HEK293 (cell line): ENCODE measurements at regions not wholly inside any gene's neighbourhood (a gene's known extent, or its start where the extent isn't known, plus 50 kb on each side); places are given as distances from the start of the nearest gene placed in this dataset.

Experiments
- CTCF ChIA-PET: fragments of 350-600 bp; formaldehyde crosslinking; extraction: SDS; loops from one replicate; lab custom pipeline; 2021; ENCODE audit warnings: antibody characterized with exemption; lab: Yijun Ruan, JAX
- POLR2A ChIA-PET: fragments of 300-600 bp; formaldehyde crosslinking; extraction: SDS; loops from one replicate; lab custom pipeline; 2020; ENCODE audit warnings: antibody characterized with exemption, inconsistent platforms; lab: Yijun Ruan, JAX
- H3K27ac ChIP-seq: fragments of 200-500 bp; sonication (Bioruptor generic); 2 replicates; pipeline ENCODE4 v1.5.1; 2014; ENCODE audit warnings: low read depth, low read length, control low read depth, inconsistent platforms; ENCODE audit errors: extremely low read depth
- H3K36me3 ChIP-seq, 2 experiments: fragments of 200-500 bp in 1 of 2; sonication (Bioruptor generic) in 1 of 2; 1 replicate in 1 of 2; 2 replicates in 1 of 2; pipeline ENCODE4 v1.5.1; 2014 to 2017; ENCODE audit warnings: inconsistent platforms in 2 of 2, low read length in 2 of 2; ENCODE audit not compliant: control insufficient read depth in 2 of 2, insufficient read depth in 1 of 2
- H3K4me1 ChIP-seq: fragments of 200-500 bp; sonication (Bioruptor generic); 2 replicates; pipeline ENCODE4 v1.5.1; 2014; ENCODE audit warnings: mild to moderate bottlenecking, low read length, inconsistent platforms; ENCODE audit not compliant: control insufficient read depth, insufficient read depth
- H3K4me3 ChIP-seq: 2 replicates; pipeline ENCODE4 v1.5.1; 2011; ENCODE audit warnings: low read depth, mild to moderate bottlenecking, control low read depth, low read length, moderate library complexity
- H3K9me3 ChIP-seq: fragments of 200-500 bp; sonication (Bioruptor generic); 2 replicates; pipeline ENCODE4 v1.5.1; 2014; ENCODE audit warnings: low read depth, low read length, inconsistent platforms; ENCODE audit not compliant: control insufficient read depth, insufficient read depth
- BCL11B ChIP-seq: fragments of 450-650 bp; formaldehyde crosslinking; IDR thresholded peaks from 2 replicates; pipeline ENCODE4 v1.5.1; 2016; ENCODE audit warnings: low read depth, missing biosample characterization, missing genetic modification characterization
- GLIS1 ChIP-seq: fragments of 450-650 bp; formaldehyde crosslinking; IDR thresholded peaks from 2 replicates; pipeline ENCODE4 v1.5.1; 2016; ENCODE audit warnings: missing biosample characterization, missing genetic modification characterization
- KLF10 ChIP-seq: fragments of 450-650 bp; IDR thresholded peaks from 2 replicates; pipeline ENCODE4 v1.5.1; 2018; ENCODE audit warnings: missing biosample characterization, mild to moderate bottlenecking, missing genetic modification characterization
- PATZ1 ChIP-seq: fragments of 450-650 bp; formaldehyde crosslinking; IDR thresholded peaks from 2 replicates; pipeline ENCODE4 v1.5.1; 2016; ENCODE audit warnings: missing biosample characterization, missing genetic modification characterization
- RBAK ChIP-seq: fragments of 450-650 bp; formaldehyde crosslinking; IDR thresholded peaks from 2 replicates; pipeline ENCODE4 v1.5.1; 2016; ENCODE audit warnings: missing biosample characterization, missing genetic modification characterization
- YY1 ChIP-seq: fragments of 450-650 bp; formaldehyde crosslinking; IDR thresholded peaks from 2 replicates; pipeline ENCODE4 v1.5.1; 2018; ENCODE audit warnings: missing biosample characterization, missing genetic modification characterization
- ZEB2 ChIP-seq: fragments of 450-650 bp; formaldehyde crosslinking; IDR thresholded peaks from 2 replicates; pipeline ENCODE4 v1.5.1; 2016; ENCODE audit warnings: missing biosample characterization, missing genetic modification characterization
- ZNF10 ChIP-seq: fragments of 450-650 bp; formaldehyde crosslinking; IDR thresholded peaks from 2 replicates; pipeline ENCODE4 v1.5.1; 2017; ENCODE audit warnings: missing biosample characterization, missing genetic modification characterization
- ZNF174 ChIP-seq: fragments of 450-650 bp; formaldehyde crosslinking; IDR thresholded peaks from 2 replicates; pipeline ENCODE4 v1.5.0; 2017; ENCODE audit warnings: missing biosample characterization, mild to moderate bottlenecking, missing genetic modification characterization
- ZNF239 ChIP-seq: fragments of 450-650 bp; formaldehyde crosslinking; IDR thresholded peaks from 2 replicates; pipeline ENCODE4 v1.5.1; 2016; ENCODE audit warnings: missing biosample characterization, missing genetic modification characterization
- ZNF302 ChIP-seq: fragments of 450-650 bp; formaldehyde crosslinking; IDR thresholded peaks from 2 replicates; pipeline ENCODE4 v1.5.1; 2016; ENCODE audit warnings: missing biosample characterization, missing genetic modification characterization, low read depth
- ZNF324 ChIP-seq: fragments of 450-650 bp; formaldehyde crosslinking; IDR thresholded peaks from 2 replicates; pipeline ENCODE4 v1.5.1; 2016; ENCODE audit warnings: missing biosample characterization, missing genetic modification characterization
- ZNF335 ChIP-seq: fragments of 450-650 bp; formaldehyde crosslinking; conservative IDR thresholded peaks from 2 replicates; pipeline ENCODE4 v1.5.1; 2016; ENCODE audit warnings: missing biosample characterization, missing genetic modification characterization
- ZNF350 ChIP-seq: fragments of 450-650 bp; formaldehyde crosslinking; IDR thresholded peaks from 2 replicates; pipeline ENCODE4 v1.5.0; 2017; ENCODE audit warnings: missing biosample characterization, mild to moderate bottlenecking, missing genetic modification characterization
- ZNF366 ChIP-seq: fragments of 450-650 bp; formaldehyde crosslinking; conservative IDR thresholded peaks from 2 replicates; pipeline ENCODE4 v1.5.1; 2016; ENCODE audit warnings: missing biosample characterization, missing genetic modification characterization
- ZNF426 ChIP-seq: fragments of 450-650 bp; formaldehyde crosslinking; IDR thresholded peaks from 2 replicates; pipeline ENCODE4 v1.5.1; 2017; ENCODE audit warnings: missing biosample characterization, missing genetic modification characterization, mild to moderate bottlenecking, inconsistent platforms, moderate library complexity
- ZNF488 ChIP-seq: fragments of 450-650 bp; formaldehyde crosslinking; IDR thresholded peaks from 2 replicates; pipeline ENCODE4 v1.5.1; 2016; ENCODE audit warnings: missing biosample characterization, missing genetic modification characterization
- ZNF513 ChIP-seq: fragments of 450-650 bp; IDR thresholded peaks from 2 replicates; pipeline ENCODE4 v1.5.1; 2018; ENCODE audit warnings: missing biosample characterization, missing genetic modification characterization
- ZNF530 ChIP-seq: fragments of 450-650 bp; formaldehyde crosslinking; IDR thresholded peaks from 2 replicates; pipeline ENCODE4 v1.5.1; 2016; ENCODE audit warnings: low read depth, missing biosample characterization, missing genetic modification characterization
- ZNF585B ChIP-seq: fragments of 450-650 bp; formaldehyde crosslinking; IDR thresholded peaks from 2 replicates; pipeline ENCODE4 v1.5.1; 2016; ENCODE audit warnings: missing biosample characterization, missing genetic modification characterization
- ZNF654 ChIP-seq: fragments of 450-650 bp; formaldehyde crosslinking; IDR thresholded peaks from 2 replicates; pipeline ENCODE4 v1.5.1; 2016; ENCODE audit warnings: low read depth, missing biosample characterization, missing genetic modification characterization
- ZNF658 ChIP-seq: fragments of 450-650 bp; formaldehyde crosslinking; IDR thresholded peaks from 2 replicates; pipeline ENCODE4; 2016; ENCODE audit warnings: missing biosample characterization, missing genetic modification characterization
- ZNF660 ChIP-seq: fragments of 450-650 bp; IDR thresholded peaks from 2 replicates; pipeline ENCODE4 v1.5.1; 2018; ENCODE audit warnings: missing biosample characterization, mild to moderate bottlenecking, missing genetic modification characterization
- TF ChIP-seq, protein P1 (sequence below): fragments of 450-650 bp; formaldehyde crosslinking; IDR thresholded peaks from 2 replicates; pipeline ENCODE4 v1.5.1; 2016; ENCODE audit warnings: missing biosample characterization, missing genetic modification characterization
- TF ChIP-seq, protein P2 (sequence below): fragments of 450-650 bp; formaldehyde crosslinking; conservative IDR thresholded peaks from 2 replicates; pipeline ENCODE4 v1.5.1; 2016; ENCODE audit warnings: low read depth, missing biosample characterization, missing genetic modification characterization

- TF ChIP-seq, protein P1, sequence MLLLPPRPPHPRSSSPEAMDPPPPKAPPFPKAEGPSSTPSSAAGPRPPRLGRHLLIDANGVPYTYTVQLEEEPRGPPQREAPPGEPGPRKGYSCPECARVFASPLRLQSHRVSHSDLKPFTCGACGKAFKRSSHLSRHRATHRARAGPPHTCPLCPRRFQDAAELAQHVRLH (tag by site-specific recombination): no peak
- no peak for TF ChIP-seq GLIS1 (tag by site-specific recombination)
- TF ChIP-seq ZNF654 (tag by site-specific recombination): no peak
- TF ChIP-seq, protein P2, sequence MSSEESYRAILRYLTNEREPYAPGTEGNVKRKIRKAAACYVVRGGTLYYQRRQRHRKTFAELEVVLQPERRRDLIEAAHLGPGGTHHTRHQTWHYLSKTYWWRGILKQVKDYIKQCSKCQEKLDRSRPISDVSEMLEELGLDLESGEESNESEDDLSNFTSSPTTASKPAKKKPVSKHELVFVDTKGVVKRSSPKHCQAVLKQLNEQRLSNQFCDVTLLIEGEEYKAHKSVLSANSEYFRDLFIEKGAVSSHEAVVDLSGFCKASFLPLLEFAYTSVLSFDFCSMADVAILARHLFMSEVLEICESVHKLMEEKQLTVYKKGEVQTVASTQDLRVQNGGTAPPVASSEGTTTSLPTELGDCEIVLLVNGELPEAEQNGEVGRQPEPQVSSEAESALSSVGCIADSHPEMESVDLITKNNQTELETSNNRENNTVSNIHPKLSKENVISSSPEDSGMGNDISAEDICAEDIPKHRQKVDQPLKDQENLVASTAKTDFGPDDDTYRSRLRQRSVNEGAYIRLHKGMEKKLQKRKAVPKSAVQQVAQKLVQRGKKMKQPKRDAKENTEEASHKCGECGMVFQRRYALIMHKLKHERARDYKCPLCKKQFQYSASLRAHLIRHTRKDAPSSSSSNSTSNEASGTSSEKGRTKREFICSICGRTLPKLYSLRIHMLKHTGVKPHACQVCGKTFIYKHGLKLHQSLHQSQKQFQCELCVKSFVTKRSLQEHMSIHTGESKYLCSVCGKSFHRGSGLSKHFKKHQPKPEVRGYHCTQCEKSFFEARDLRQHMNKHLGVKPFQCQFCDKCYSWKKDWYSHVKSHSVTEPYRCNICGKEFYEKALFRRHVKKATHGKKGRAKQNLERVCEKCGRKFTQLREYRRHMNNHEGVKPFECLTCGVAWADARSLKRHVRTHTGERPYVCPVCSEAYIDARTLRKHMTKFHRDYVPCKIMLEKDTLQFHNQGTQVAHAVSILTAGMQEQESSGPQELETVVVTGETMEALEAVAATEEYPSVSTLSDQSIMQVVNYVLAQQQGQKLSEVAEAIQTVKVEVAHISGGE: no peak
- no peak for TF ChIP-seq ZNF239
- TF ChIP-seq ZNF658 (tag by site-specific recombination): no peak
- TF ChIP-seq ZNF660: no peak
- TF ChIP-seq ZNF426 (tag by site-specific recombination): no peak
- no peak for TF ChIP-seq ZNF324 (tag by site-specific recombination)
- TF ChIP-seq ZNF366 (tag by site-specific recombination): no peak
- TF ChIP-seq YY1: no peak
- no peak for TF ChIP-seq PATZ1 (tag by site-specific recombination)
- TF ChIP-seq ZNF335 (tag by site-specific recombination): no peak
- TF ChIP-seq ZEB2 (tag by site-specific recombination): no peak
- TF ChIP-seq RBAK (tag by site-specific recombination): no peak
- TF ChIP-seq ZNF513 (tag by site-specific recombination): no peak
- TF ChIP-seq, all 188 proteins: peak for 7
Measured at GRCh38 chr1:30384286-30385245, 338.8 kb downstream of the MATN1 start (continued).

DNA sequence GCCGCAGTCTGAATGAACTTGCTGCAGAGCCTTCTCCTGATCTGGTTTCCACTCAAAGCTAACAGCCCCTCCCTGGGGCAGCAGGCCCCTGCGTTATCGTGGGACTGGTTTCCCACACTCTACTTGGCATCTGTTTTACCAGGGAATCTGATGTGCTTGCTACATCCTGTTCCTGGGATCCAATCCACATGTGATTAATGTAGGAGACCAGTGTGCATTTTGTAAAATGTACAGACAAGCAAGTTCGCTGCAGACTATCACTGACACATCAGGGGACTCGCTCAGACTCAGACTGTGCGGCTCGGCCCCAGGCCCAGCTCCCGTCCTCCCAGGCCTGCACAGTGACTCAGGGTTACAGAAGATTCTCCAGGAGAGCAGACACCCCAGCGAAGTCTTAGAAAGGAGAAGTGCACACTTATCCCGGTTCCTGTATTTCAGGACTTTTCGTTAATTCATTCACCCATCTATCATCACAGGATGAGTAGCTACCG lies 340.1 kb downstream of the MATN1 start:
- H3K9me3 ChIP-seq: no peaks in the 10 kb centered on the region
- POLR2A ChIA-PET: no interaction called here
- H3K27ac ChIP-seq: no peak overlapping the region
- H3K36me3 ChIP-seq: no peaks in the 10 kb centered on the region
- H3K4me3 ChIP-seq: no peak overlapping the region
- CTCF ChIA-PET: interaction anchor here (0.5 to 0.7 kb wide), 2 partner anchors 321 to 893 kb away, joined by 3 to 7 read pairs; no protein-coding TSS in a partner anchor
- H3K4me1 ChIP-seq: no peaks in the 10 kb centered on the region
- TF ChIP-seq ZNF174 (tag by site-specific recombination) (no peak), ZNF10 (tag by site-specific recombination) (no peak), ZNF488 (no peak), ZNF239 (no peak), KLF10 (tag by site-specific recombination) (no peak), ZNF302 (tag by site-specific recombination) (no peak), ZNF350 (no peak), BCL11B (tag by site-specific recombination) (no peak), ZNF585B (no peak), ZNF530 (no peak)
